NK-92 treated with Interleukin-12 subunit alpha and Interleukin-12 subunit beta, amount 100 ng/mL, for 24 hours (cell line): ENCODE measurements at regions not wholly inside any gene's neighbourhood (a gene's known extent, or its start where the extent isn't known, plus 50 kb on each side); places are given as distances from the start of the nearest gene placed in this dataset.

ENCODE experiments used
- DNase-seq: peaks from one replicate; lab custom pipeline; 2025; lab: John Stamatoyannopoulos, UW

DNA sequence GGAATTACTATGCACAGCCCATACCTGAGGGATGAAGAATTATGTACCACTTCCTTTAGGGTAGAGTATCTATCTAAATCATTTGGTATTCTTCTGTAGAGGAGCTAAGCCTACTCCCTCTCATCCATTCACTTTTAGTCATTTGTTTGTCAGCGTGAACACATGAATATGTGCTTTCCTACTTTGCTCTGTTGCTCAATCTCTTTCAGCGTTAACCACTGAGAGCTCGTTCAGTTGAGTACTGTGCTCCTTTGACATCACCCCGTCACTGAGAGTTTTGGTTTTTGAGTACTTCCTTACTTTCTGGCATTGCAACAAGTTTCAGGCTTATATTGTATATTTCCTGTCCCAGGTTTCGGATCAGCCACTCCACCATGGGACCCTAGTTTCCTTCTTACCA lies 700.6 kb downstream of the NLGN4X start:
- no peak for DNase-seq

DNA sequence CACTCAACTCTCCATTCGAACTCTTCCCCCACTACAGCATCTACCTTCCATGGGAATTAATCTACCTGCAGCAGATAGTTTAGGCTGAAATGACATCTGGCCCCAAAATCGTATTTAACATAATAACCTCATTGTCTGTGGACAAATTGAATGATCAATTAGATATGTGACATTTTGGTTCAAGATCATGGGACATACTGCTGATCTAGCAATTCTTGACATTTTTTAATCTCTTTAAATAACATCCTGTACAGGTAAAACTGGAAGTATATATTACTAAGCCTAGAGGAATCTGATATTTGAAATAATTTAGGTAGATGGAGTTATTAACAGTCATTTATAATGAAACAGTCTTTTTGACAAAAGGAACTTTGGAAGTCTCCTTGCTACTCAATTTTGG lies 702.5 kb downstream of the NLGN4X start:
- no peak for DNase-seq

- no peak for DNase-seq
Observed at GRCh38 chrX:5490786-5491563, 737.7 kb downstream of the NLGN4X start.

GRCh38 chrX:5474282-5474681 lies 754.4 kb downstream of the NLGN4X start:
- DNase-seq: no peak

GRCh38 chrX:5458300-5458842 lies 770.3 kb downstream of the NLGN4X start:
- no peak for DNase-seq

- DNase-seq: no peak
Observed at GRCh38 chrX:5449323-5449722, 779.3 kb downstream of the NLGN4X start.

- no peak for DNase-seq
Observed at GRCh38 chrX:5431823-5432222, 796.8 kb downstream of the NLGN4X start.

- no peak for DNase-seq
Observed at GRCh38 chrX:5425119-5425518, 803.5 kb downstream of the NLGN4X start.

DNA sequence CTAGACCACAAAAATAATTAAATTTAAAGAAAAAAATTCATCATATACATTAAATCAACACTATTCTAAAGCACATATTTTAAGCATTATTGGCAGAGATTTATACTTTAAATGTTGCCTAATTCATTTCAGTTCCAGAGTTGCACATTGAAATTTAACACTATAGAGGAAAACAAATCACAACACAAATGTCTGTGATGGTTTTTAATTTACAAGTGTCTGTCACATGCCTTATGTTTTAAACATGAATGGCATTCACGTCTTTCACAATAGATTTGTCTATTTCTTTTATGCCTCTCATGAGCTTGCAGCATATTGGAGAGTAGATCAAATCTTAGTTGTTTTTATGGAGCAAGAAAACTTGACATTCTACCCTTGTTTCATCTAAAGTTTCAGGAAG lies 811.3 kb downstream of the NLGN4X start:
- DNase-seq: no peak

DNA sequence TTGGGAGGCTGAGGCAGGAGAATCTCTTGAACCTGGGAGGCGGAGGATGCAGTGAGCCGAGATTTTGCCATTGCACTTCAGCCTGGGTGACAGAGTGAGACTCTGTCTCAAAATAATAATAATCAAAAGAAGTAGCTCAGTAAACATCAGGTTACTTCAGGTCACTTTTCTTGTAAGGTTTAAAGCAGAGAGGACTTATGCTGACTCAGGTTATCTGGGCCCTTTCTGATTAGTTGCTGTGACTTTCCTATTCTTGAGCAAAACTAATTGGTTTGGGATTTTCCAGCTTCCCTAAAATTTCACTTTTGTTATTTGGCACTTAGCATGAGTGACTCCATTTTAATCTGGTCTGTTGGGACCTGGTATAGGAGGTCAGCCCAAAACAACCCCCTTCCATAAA lies 812.9 kb downstream of the NLGN4X start:
- DNase-seq: no peak

- no peak for DNase-seq
Observed at GRCh38 chrX:5409106-5409505, 819.6 kb downstream of the NLGN4X start.

DNA sequence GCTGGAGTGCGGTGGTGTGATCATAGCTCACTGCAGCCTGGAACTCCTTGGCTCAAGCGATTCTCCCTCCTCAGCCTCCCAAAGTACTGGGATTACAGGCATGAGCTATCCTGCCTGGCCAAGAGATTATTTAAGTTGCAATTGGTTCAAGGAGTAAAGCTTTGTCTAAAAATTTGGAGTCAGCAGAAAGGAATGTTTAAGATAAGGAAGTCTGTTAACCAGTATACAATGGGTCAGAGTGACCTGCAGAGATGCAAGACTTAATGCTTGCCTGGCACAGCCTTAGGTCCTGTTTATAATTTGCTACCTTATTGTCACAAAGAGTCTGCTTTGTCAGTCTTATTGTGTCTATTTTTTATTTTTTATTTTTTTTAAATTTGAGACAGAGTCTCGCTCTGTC lies 826.2 kb downstream of the NLGN4X start:
- no peak for DNase-seq

- DNase-seq: no peak
Observed at GRCh38 chrX:5399403-5399802, 829.3 kb downstream of the NLGN4X start.

- DNase-seq: no peak
Observed at GRCh38 chrX:5397409-5397808, 831.3 kb downstream of the NLGN4X start.

DNA sequence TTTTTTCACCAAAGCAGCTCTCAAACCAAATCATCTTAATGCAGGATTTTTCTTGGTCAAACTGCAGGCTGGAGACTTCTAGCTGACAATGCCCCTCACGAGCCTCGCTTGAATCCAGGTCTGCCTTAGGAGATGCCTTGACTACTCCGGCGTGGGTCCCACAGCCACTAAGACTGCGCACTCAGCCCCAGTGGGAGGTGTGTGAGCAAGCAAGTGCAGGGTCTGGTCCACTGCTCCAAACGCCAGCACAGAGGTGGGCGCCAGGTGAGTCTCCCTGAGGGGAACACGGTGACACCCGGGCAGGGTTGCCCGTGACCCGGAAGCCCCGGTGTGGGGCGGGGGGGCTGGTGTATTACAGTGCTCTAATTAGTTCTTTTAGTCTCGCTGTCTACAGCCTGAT lies 838.3 kb downstream of the NLGN4X start:
- DNase-seq: no peak

- no peak for DNase-seq
Observed at GRCh38 chrX:5388087-5388486, 840.6 kb downstream of the NLGN4X start.

GRCh38 chrX:5380426-5380825 lies 848.2 kb downstream of the NLGN4X start:
- no peak for DNase-seq

GRCh38 chrX:5341902-5342301 lies 886.8 kb downstream of the NLGN4X start:
- DNase-seq: no peak

DNA sequence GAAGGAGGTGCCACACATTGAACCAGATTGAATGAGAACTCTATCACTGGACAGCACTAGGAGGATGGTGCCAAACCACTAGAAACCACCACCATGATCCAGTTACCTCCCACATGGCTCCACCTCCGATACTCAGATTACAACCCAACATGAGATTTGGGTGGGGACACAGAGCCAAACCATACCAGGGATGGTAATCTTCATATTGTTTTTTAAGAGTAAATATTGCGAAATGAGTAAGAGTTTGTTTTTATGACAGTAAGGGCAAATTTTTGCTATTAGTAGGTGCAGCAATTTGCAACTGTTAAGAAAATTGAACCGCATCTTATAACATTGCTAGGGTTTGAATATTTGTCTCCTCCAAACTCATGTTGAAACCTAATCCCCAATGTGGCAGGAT lies 891.5 kb downstream of the NLGN4X start:
- DNase-seq: no peak

DNA sequence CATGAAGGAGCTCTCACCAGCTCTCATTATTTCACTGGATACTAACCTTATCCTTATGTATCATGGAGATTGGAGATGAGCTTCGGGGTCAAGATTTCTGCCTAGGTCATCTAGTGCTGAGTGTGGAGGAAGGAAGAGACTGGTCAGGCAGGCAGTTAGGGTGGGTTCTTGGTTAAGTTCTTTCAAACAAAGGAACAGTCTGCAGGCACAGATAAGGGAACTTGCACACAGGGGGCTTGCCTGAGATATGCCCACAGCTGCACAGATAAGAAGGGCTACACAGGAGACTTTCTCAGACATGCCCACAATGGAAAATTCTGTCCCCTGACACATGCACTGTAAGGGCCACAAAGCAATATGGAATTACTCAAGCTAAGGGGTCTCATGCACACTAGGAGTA lies 904.1 kb downstream of the NLGN4X start:
- DNase-seq: no peak

DNA sequence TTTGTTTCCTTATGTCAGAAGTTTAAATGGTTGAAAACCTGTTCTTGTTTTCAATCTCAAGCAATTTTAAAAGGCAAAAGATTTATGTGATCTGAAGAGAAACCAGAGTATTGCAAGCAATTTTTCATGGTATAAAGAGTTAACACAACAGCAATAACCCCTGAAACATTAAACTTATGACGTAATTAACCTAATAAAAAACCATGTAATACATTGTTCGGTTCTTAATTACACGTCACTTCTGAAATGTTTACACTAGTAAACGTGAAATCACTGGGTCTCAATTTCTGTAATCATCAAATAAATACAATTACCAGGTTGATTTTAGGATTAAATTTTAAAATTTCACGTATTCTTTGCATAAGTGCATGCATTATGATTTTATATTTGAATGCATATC lies 914.5 kb downstream of the NLGN4X start:
- no peak for DNase-seq

DNA sequence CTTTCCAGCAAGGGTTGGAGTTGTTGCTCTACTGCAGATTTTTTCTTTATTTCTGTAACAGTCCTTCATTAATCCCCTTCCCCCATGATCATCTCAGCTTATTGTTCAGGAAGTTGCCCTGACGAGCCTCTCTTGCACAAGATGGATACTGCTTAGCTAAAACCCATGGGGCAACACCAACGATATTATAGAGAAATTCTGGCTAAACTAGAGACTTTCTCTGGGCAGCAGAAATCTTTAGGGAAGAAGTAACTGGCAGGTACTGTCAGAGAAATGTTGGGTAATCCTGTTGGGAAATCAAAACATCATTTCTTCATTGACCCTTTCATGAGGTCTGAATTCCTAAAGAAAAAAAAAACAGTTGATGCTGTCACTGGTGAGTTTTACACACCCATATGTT lies 921.3 kb downstream of the NLGN4X start:
- no peak for DNase-seq

DNA sequence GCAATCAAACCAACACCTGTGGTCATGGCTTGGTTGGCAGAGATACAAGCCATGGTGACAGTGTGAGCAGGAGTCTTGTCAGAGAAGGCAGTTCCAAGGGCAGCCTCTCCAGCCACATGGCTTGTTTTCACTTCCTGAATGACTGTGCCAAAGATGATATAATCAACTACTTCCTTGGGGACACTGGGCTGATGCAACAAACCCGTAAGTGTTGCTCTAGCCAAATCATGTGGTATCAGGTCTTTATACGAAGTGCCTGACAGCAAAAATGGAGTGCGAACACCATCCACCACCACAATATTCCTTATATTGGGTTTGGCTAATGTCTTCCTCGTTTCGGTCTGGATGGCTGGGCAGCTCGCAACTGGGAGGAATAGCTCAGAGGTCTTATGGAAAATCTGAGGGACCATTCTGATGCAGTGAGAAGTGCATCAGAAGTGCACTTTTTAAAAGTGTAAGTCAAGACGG lies 922.0 kb downstream of the NLGN4X start:
- no peak for DNase-seq

GRCh38 chrX:5305452-5305851 lies 923.2 kb downstream of the NLGN4X start:
- no peak for DNase-seq
